Lower lobe of right lung (tissue), 2 donors: ENCODE measurements at regions not wholly inside any gene's neighbourhood (a gene's known extent, or its start where the extent isn't known, plus 50 kb on each side); places are given as distances from the start of the nearest gene placed in this dataset.

Experiments
- ATAC-seq, 2 donors: fragments of 200-7000 bp; cut with Tn5 transposase; one replicate each; pipeline ENCODE4 v1.9.1; 2020 to 2022; ENCODE audit warnings: mild to moderate bottlenecking in 2 of 2, moderate library complexity in 2 of 2
- DNase-seq: peaks from one replicate; pipeline ENCODE4 v3.0.0-alpha.2; 2020
- H3K27ac ChIP-seq: fragments of 200-600 bp; one replicate; pipeline ENCODE4 v1.8.0; 2022
- H3K27me3 ChIP-seq: fragments of 200-600 bp; one replicate; pipeline ENCODE4 v1.8.0; 2022; ENCODE audit warnings: low read depth
- H3K36me3 ChIP-seq: fragments of 200-600 bp; one replicate; pipeline ENCODE4 v1.8.0; 2022; ENCODE audit warnings: mild to moderate bottlenecking
- H3K4me1 ChIP-seq: fragments of 200-600 bp; one replicate; pipeline ENCODE4 v1.8.0; 2022
- H3K4me3 ChIP-seq: fragments of 200-600 bp; one replicate; pipeline ENCODE4 v1.8.0; 2022; ENCODE audit warnings: mild to moderate bottlenecking
- H3K9me3 ChIP-seq: fragments of 200-600 bp; one replicate; pipeline ENCODE4 v1.8.0; 2022
- intact Hi-C: fragments of 100-400 bp; cut with DNase I; formaldehyde crosslinking; loops from one replicate; pipeline ENCODE4 v1.11.0; 2022
- TF ChIP-seq, protein P1 (sequence below): fragments of 200-600 bp; IDR thresholded peaks from one replicate; pipeline ENCODE4 v1.8.0; 2022; ENCODE audit warnings: antibody characterized with exemption, mild to moderate bottlenecking
- donor health status: DM: no; HTN: yes; CAD: no; lungs with severe emphysema.

DNA sequence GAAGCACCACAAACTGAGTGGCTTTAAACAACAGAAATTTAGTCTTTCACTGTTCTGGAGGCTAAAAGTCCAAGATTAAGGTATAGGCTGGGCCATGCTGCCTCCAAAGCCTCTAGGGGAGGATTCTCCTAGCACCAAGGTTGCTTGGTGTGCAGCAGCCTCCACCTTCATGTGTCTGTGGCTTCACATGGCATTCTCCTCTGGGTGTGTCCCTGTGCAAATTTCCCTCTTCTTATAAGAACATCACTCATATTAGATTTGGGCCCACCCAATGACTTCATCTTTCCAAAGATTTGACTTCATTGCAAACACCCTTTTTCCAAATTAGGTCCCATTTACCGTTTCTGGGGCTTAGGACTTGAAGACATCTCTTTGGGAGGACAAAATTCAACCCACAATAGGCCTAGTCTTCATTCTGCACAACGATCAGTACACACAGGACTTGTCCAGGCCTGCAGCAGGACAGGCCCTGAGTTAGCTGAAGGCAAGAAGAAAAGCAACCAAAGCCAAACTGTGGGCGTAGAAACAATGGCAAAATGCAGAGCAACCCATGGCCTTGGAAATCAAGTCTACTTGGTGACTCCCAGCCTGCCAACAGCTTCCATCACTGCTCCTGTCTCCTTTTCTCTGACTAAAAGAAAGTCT lies 521.2 kb upstream of the NBEA start:
- TF ChIP-seq, protein P1, sequence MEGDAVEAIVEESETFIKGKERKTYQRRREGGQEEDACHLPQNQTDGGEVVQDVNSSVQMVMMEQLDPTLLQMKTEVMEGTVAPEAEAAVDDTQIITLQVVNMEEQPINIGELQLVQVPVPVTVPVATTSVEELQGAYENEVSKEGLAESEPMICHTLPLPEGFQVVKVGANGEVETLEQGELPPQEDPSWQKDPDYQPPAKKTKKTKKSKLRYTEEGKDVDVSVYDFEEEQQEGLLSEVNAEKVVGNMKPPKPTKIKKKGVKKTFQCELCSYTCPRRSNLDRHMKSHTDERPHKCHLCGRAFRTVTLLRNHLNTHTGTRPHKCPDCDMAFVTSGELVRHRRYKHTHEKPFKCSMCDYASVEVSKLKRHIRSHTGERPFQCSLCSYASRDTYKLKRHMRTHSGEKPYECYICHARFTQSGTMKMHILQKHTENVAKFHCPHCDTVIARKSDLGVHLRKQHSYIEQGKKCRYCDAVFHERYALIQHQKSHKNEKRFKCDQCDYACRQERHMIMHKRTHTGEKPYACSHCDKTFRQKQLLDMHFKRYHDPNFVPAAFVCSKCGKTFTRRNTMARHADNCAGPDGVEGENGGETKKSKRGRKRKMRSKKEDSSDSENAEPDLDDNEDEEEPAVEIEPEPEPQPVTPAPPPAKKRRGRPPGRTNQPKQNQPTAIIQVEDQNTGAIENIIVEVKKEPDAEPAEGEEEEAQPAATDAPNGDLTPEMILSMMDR, result no peak
- intact Hi-C loops, result no loop called here

DNA sequence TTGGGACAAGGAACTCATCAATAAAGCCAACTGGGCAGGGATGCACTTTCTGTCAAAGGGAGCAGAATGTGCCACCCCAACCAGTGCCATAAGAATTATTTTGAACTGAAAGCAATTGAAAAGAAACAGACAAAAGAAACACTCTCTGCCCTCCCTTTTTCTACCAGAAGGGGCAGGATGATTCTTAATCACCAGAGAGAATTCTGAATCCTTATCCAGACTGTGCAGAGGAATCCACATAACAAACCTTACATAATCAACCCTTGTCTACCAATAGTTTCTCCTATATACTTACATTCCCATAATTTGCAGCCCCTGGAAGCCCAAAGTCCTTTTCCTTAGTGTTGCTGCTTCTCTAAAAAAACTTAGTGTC lies 520.7 kb upstream of the NBEA start:
- Histone ChIP-seq H3K4me3 (no peak overlapping the region), H3K27ac (no peak overlapping the region), H3K36me3 (no peaks in the 10 kb centered on the region), H3K27me3 (no peaks in the 10 kb centered on the region), H3K4me1 (no peaks in the 10 kb centered on the region), H3K9me3 (no peaks in the 10 kb centered on the region)
- TF ChIP-seq, protein P1, result no peak
- DNase-seq (no peak), ATAC-seq (no peak)
- intact Hi-C loops, result no loop called here

More for the DNA sequence above, 521.2 kb upstream of the NBEA start:
- H3K36me3 ChIP-seq, result no peaks in the 10 kb centered on the region
- H3K27ac ChIP-seq, result no peak overlapping the region
- no peaks in the 10 kb centered on the region for H3K27me3 ChIP-seq
- H3K9me3 ChIP-seq, result no peaks in the 10 kb centered on the region
- no peaks in the 10 kb centered on the region for H3K4me1 ChIP-seq
- ATAC-seq (no peak), DNase-seq (no peak)
- H3K4me3 ChIP-seq, result no peak overlapping the region

DNA sequence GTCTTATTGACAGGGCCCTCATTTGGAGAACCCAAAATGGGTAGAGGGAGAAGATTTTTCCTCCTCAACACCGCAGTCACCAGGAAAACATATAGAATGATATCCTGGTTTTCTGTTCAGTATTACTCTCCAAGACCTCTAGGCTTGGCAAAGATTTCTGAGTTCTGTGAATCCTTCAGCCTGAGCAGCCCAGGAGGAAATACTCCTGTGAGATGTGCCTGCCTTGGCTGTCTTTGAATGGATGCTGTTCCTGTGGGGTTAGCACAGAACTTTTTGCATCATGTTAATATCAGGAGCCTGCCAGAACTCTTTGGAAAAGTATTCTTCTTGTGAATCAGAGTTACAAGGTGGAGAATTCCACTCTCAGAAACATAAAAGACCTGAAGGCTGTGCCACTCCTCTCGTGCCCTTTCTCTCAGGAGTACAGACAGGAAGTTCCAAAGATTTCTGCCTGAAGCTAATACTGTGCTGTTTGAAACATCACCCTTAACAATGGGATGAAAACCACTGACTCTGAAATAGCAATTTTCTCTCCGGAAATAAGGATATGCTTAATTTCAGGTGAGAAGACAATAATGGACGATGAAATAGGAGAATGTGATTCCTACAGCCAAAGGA lies 520.1 kb upstream of the NBEA start:
- DNase-seq (no peak), ATAC-seq (no peak)
- no peak overlapping the region for H3K4me3 ChIP-seq
- intact Hi-C loops, result no loop called here
- H3K36me3 ChIP-seq, result no peaks in the 10 kb centered on the region
- H3K4me1 ChIP-seq, result no peaks in the 10 kb centered on the region
- TF ChIP-seq, protein P1, result no peak
- H3K27ac ChIP-seq, result no peak overlapping the region
- H3K27me3 ChIP-seq, result no peaks in the 10 kb centered on the region
- no peaks in the 10 kb centered on the region for H3K9me3 ChIP-seq

DNA sequence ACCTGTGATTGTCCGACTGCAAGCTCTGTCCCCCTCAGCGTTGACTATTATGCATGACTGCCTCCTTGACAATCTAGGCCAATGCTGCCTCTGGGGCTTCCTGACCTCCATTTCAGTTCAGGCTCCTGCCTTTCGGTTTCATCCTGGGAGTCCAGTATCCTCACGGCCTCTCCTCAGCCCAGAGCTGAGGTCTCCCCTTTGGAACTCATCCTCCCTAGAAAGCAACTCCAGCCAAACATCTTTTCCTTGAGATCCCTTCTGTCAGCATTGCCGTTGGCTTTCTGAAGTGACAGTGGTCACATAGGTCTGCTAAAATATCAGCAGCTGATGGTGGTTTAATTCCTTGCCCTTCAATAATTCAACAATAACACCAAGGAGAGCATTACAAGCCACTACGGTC lies 519.1 kb upstream of the NBEA start:
- Histone ChIP-seq H3K27me3 (no peaks in the 10 kb centered on the region), H3K36me3 (no peaks in the 10 kb centered on the region), H3K4me1 (no peaks in the 10 kb centered on the region), H3K9me3 (no peaks in the 10 kb centered on the region), H3K4me3 (no peak overlapping the region), H3K27ac (no peak overlapping the region)
- TF ChIP-seq, protein P1, result no peak
- intact Hi-C loops, result no loop called here
- DNase-seq (no peak), ATAC-seq (no peak)

DNA sequence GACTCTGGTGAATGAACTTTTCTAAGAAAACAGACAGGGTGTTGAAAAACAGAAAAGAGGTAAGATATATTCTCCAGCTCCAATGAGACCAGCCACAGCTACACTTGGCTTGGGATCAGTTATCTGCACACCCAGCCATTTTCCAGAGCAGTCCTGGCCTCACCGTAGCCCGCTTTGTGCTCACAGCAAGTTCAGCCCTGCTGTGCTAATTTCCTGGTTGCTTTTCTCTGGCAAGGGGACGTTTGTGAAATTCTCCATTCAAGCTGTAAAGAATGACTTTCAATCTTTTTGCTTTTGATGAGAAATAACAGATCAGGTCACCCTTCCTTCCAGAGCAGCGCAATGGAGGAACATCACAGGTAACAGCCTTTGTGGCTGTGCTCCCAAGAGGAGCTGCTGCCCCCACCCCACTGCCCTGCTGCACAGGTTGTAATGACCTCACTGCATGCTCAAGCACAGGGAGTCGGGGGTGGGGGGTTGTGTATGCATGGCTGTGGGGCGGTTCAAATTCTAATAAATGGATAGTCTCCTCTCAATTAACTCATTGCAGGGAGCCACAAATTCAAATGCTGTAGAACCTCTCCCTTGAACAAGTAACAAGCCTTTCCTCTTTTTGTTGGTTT lies 516.6 kb upstream of the NBEA start:
- intact Hi-C loops, result no loop called here
- ATAC-seq (no peak), DNase-seq (no peak)
- Histone ChIP-seq H3K9me3 (no peaks in the 10 kb centered on the region), H3K27me3 (no peaks in the 10 kb centered on the region), H3K27ac (no peak overlapping the region), H3K36me3 (no peaks in the 10 kb centered on the region), H3K4me1 (no peaks in the 10 kb centered on the region), H3K4me3 (no peak overlapping the region)
- TF ChIP-seq, protein P1, result no peak
